ENCODE measurements at regions not wholly inside any gene's neighbourhood (a gene's known extent, or its start where the extent isn't known, plus 50 kb on each side); places are given as distances from the start of the nearest gene placed in this dataset.
A peak's percentile ranks its signal among the peaks of the same experiment; 100 is the strongest.

DNA sequence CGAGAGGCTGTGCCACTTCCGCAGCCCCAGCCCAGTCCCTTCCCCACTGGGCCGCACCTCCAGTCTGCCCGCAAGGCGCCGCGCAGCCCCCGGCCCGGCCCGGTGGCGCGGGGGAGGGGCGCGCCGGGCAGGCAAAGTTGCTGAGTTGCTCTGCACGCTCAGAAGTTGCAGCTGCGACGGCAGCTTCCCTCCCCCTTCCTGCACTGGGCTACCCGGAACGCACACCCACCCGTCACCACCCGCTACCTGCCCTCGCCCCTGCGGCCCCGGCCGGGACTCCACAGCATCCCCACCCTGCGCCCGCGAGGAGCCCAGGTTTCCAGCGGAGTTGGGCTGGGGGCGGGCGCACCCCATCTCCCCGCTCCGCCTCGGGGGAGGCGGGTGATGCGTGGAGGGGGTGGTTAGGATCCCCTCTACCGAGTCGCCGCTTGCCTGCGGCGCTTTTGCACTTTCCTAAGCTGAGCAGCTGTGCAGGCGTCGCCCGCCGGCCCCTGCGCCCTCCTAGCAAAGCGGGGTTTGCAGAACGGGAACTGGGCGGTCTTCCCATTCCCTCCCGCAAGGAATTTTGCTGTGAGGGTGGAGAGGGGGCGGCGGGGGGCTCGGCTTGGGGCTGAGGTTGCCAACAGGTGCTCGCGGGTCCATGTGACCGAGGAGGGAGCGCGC lies 55.9 kb upstream of the RREB1 start:
- Histone ChIP-seq H2BK5ac (ENCODE audit: insufficient read length, low read length) (no peak overlapping the region), H4K8ac (replicated peaks; ENCODE audit: insufficient read length, low read depth, low read length) (no peak overlapping the region), H3K79me1 (ENCODE audit: insufficient read depth, low read depth, low read length, poor library complexity, severe bottlenecking) (no peaks in the 10 kb centered on the region), H4K91ac (ENCODE audit: insufficient read length, low read depth, low read length) (no peak overlapping the region), H3K4ac (ENCODE audit: low read depth, low read length) (no peak overlapping the region), H3K27ac (ENCODE audit: insufficient read length, low read depth, low read length) (no peak overlapping the region), H2BK20ac (ENCODE audit: low read depth, low read length, poor library complexity, severe bottlenecking) (no peak overlapping the region), H2AK5ac (ENCODE audit: insufficient read length, low read length) (no peak overlapping the region), H2AFZ (ENCODE audit: low read length) (no peak overlapping the region), H3K9ac (ENCODE audit: extremely low read depth, insufficient read length, low read length) (no peak overlapping the region), H3K27me3 (ENCODE audit: insufficient read depth, low read length) (no peaks in the 10 kb centered on the region; the same call in 1 of the 2 replicates), H3K14ac (ENCODE audit: insufficient read depth, low read length) (peak overlapping the region; percentile 87; the same call in 1 of the 2 replicates), H3K4me2 (ENCODE audit: insufficient read depth, insufficient read length, low read length) (peak overlapping the region; percentile 89), H3T11ph (ENCODE audit: low read length) (no peak overlapping the region), H3K4me1 (ENCODE audit: insufficient read depth, low read length) (no peaks in the 10 kb centered on the region), H4K5ac (ENCODE audit: insufficient read length, low read depth, low read length) (no peak overlapping the region), H3K56ac (ENCODE audit: insufficient read length, low read depth, low read length) (no peak overlapping the region), H3K23me2 (ENCODE audit: insufficient read length, low read depth, low read length, poor library complexity, severe bottlenecking) (peaks cover 10% of the 10 kb centered on the region), H3K9me3 (ENCODE audit: control insufficient read depth, low read depth, low read length) (no peaks in the 10 kb centered on the region), H2BK120ac (ENCODE audit: low read depth, low read length, poor library complexity, severe bottlenecking) (no peak overlapping the region), H2BK12ac (ENCODE audit: insufficient read length, low read depth, low read length) (no peak overlapping the region), H4K20me1 (ENCODE audit: control insufficient read depth, insufficient read depth, insufficient read length) (no peaks in the 10 kb centered on the region), H3K79me2 (ENCODE audit: insufficient read depth, low read length) (no peaks in the 10 kb centered on the region), H2BK15ac (ENCODE audit: low read depth, low read length) (no peak overlapping the region), H3K23ac (ENCODE audit: insufficient read length, low read depth, low read length) (no peak overlapping the region), H3K18ac (ENCODE audit: insufficient read length, low read depth, low read length) (peak overlapping the region; percentile 49)
- Mint-ChIP-seq H3K4me3 (peak overlapping the region; percentile 69 to 78), H3K9me3 (no peaks in the 10 kb centered on the region), H3K27ac (no peak overlapping the region), H3K4me1 (peaks cover 14 to 15% of the 10 kb centered on the region in 2 experiments), H3K27me3 (ENCODE audit: low read depth) (peaks cover 32% of the 10 kb centered on the region), H3K36me3 (ENCODE audit: insufficient read depth in 1 of 3, low read depth in 3 of 3) (no peaks in the 10 kb centered on the region)
- TF ChIP-seq, protein P1, sequence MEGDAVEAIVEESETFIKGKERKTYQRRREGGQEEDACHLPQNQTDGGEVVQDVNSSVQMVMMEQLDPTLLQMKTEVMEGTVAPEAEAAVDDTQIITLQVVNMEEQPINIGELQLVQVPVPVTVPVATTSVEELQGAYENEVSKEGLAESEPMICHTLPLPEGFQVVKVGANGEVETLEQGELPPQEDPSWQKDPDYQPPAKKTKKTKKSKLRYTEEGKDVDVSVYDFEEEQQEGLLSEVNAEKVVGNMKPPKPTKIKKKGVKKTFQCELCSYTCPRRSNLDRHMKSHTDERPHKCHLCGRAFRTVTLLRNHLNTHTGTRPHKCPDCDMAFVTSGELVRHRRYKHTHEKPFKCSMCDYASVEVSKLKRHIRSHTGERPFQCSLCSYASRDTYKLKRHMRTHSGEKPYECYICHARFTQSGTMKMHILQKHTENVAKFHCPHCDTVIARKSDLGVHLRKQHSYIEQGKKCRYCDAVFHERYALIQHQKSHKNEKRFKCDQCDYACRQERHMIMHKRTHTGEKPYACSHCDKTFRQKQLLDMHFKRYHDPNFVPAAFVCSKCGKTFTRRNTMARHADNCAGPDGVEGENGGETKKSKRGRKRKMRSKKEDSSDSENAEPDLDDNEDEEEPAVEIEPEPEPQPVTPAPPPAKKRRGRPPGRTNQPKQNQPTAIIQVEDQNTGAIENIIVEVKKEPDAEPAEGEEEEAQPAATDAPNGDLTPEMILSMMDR (conservative IDR thresholded peaks at IDR 0.05) = no peak
- no CpG with 5 or more reads among the region's 59 CpGs for WGBS (ENCODE audit: extremely low coverage, insufficient read length, low lambda C conversion rate)
- peak; percentile 80 for DNase-seq
